HG03108 (cell line): ENCODE measurements at regions not wholly inside any gene's neighbourhood (a gene's known extent, or its start where the extent isn't known, plus 50 kb on each side); places are given as distances from the start of the nearest gene placed in this dataset.
"Not testable (repeated sequence)": the region's sequence is repeated elsewhere in the genome, so short reads cannot be mapped to it uniquely, and the experiment has no call there.

Experiments used
- ATAC-seq: cut with Tn5 transposase; IDR thresholded peaks from one replicate; pipeline ENCODE4 v1.9.1; 2021; ENCODE audit warnings: moderate library complexity; ENCODE audit not compliant: unreplicated experiment

DNA sequence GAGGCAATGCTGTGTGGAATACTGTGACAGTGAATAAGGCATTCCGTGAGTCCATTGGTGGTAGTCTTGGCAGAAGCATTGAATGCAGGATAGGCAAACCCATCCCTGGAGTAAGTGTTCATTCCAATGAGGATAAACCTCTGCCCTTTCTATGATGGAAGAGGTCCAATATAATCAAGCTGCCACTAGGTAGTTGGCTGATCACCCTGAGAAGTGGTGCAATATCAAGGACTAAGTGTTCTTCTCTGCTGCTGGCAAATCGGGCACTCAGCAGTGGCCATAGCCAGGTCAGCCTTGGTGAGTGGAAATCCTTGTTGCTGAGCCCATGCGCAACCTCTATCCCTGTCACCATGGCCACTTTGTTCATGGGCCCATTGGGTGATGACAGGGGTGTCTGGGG is 70.1 kb downstream of the FBXO4 start:
- ATAC-seq: no peak

DNA sequence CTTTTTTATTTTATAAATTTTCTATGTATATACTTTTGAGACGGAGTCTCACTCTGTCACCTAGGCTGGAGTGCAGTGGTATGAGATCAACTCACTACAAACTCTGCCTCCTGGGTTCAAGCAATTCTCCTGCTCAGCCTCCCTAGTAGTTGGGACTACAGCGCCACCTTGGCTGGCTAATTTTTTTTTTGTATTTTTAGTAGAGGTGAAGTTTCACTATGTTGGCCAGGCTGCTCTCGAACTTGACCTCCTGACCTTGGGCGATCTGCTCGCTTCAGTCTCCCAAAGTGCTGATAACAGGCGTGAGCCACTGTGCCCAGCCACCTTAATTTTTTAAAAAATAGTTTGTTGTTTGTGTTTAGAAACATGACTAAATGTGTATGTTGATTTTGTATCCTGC is 76.6 kb downstream of the FBXO4 start:
- no peak for ATAC-seq

DNA sequence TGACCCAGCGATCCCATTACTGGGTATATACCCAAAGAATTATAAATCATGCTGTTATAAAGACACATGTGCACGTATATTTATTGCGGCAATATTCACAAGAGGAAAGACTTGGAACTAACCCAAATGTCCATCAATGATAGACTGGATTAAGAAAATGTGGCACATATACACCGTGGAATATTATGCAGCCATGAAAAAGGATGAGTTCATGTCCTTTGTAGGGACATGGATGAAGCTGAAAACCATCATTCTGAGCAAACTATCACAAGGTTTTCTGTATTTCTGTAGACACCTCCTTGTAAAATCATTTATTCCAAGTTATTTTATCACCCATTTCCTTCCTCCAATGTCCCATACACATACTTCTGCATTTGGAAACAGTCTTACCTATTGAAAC is 78.8 kb downstream of the FBXO4 start:
- not testable (repeated sequence) for ATAC-seq

DNA sequence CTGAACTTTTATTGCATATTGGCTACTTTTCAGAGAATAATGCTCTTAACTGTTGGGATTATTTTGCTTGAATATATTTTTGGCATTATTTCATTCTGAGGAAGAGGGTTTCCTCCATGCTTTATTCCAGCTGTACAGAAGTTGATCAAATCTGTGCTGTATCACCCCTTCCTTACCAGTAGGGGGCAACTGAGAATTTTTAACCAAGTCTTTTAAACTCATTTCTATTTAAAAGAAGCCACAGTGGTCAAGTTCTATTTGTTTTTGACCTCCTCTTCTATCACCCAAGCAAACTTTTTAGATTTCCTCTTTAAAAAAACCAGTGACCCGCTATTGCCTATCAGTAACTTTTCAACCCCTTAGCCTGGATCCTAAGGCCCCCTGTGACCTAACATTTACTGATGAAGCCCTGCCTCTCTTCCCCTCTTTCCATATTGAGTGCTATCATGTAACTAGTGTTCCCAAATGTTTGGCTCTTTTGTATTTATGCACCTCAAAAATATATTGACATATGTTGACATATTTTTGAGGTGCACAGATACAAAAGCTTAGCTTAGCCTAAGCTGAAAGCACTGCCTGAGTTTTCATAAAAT is 80.6 kb downstream of the FBXO4 start:
- ATAC-seq: peak; percentile 72

DNA sequence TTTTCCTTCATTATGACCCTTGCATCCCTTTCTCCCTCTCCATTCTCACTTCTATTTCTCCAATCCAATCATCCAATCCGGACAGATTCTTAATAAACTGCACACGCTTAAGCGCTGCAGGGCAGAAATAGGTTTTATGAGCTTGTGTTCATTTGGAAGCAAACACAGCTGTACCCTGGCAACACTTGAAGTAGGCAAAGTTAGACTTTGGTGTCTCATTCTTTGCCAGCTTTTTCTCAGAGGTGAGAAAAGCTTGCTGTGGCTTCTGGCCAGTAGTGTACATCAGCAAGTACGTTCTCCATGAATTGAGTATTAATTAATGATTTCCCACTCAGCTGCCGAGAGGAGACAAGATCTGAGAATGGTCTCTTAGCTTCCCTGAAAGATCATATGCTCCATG is 88.5 kb downstream of the FBXO4 start:
- no peak for ATAC-seq

DNA sequence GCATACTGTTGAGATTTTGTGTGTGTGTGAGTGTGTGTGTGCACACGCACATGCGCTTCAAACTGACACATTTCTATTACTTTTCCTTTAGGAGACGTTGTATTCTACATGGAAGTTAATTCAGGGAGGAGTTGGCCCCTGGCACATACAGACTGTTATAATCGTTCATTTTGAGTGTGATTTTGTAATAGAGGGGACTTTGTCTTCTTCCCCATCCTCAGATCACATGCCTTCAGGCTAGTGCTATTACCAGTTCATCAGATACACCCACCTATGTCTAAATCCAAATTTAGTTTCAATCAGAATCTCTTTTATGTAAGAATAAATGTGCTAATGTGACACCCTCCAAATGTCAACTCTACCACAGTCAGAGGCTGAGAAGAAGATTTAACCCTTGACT is 90.2 kb downstream of the FBXO4 start:
- ATAC-seq: no peak

DNA sequence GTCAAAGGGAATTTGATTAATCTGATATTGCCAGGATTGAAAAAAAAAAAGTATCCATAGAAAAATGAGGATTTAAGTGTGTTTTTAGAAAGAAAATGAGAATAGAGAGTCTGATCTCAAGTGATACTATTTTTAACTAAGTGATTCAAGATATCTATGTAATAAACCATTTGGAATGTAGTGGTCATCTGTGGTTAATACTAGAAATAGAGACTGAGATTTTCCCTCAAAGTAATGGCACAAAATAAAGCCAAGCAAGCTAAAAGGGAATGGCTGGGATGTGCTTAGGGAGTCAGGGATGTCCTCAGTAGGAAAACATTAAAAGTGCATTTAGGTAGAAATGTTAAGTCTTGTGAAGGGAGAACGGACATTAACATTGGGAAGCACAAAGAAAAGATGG is 90.6 kb downstream of the FBXO4 start:
- no peak for ATAC-seq

DNA sequence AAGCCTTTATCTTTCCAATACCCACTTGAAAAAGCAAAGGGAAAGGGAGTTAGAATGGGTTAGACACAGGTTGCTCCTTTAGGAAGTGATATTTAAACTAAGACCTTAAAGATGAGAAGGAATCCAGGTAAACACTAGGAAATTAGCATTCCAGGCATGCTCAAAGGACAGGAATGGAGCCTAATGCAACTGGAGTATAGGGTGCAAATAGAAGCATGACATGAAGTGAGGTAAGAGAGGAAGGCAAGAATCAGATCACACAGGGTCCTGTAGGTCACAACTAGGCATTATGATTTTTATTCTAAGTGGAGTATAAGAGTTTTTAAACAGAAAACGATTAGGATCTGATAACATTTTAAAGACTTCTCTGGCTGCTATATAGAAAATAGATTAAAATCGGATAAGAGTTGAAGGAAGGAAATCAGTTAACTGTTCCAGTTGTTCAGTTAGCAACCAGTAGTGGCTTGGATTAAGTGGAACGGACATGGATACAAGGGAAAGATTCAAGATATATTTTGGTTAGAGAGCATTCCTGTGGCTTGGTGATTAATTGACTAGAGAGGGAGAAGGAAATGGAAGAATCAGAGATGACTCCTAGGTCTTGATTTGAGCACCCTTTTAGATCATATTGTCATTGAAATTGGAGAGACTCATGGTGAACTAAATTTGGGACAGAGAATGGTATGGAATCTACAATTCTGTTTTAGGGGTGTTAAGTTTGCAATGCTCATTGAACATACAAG is 95.9 kb downstream of the FBXO4 start:
- ATAC-seq: no peak

DNA sequence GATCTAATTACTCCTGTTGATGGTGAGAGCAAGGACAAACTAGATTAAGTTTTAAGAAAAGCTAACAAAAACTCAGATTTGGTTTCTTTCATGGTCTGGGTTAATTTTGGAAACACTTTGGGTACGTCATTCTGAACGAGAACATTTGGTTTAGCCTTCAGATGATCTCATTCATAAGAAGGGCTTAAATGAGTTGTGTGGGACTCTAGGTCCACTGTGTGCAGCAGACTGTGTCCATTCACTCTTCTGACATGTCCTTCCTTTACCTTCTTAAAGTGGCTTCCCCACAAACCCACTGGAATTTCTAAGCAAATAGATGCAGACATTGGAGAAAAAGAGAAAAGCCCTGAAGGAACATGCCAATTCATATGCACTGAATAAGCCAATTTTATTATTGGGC is 96.8 kb downstream of the FBXO4 start:
- no peak for ATAC-seq

DNA sequence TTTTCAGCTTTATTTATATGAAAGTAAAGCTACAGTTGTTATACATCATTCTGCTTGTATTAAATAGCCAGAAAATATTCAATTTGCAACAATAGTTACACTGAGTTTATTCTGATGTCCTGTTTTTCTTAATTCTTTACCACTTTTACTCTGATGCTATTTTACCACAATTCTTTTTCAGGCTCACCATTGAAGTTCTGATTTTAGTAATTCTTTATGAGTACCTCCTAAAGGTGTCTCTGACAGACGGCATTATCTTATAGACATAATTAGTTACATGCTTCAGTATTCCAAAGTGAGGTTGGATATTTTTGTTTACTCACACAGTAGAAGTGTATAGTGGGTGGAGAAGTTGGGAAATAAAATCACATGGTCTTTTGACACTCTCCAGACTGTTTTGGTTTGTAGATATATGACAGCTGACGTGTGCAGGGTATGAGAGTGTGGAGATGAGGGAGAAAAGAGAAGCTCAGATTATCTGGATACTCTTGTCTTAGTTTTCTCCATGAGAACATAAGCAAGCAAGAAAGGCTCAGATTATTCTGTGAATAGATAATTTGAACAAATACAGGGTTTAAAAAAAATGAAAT is 97.4 kb downstream of the FBXO4 start:
- ATAC-seq: no peak

DNA sequence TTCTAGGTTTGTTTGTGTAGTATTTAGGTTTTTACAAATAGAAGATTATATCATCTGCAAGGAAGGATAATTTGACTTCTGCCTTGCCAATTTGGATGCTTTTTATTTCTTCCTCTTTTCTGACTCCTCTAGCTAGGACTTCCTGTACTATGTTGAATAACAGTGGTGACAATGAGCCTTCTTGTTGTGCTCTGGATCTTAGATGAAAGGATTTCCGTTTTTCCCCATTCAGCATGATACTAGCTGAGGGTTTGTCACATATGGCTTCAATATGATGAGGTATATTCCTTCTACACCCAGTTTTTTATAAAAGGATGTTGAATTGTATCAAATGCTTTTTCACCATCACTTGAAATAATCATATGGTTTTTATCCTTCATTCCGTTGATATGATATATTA is 101.4 kb downstream of the FBXO4 start:
- ATAC-seq: no peak

DNA sequence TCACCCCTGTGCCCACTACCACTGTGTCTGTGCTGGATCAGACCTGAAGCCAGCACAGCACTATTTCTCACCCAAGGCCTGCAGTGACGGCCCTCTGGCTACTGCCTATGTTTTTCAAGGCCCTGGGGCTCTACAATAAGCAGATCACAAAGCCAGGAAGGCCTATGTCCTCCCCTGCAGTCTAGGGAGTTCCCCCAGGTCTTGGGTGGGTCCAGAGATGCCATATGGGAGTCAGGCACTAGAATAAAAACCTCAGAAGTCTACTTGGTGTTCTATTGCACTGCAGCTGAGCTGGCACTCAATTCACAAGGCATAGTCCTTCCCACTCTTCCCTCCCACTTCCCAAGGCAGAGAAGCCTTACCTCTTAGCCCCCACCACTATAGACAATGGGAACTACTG is 107.1 kb downstream of the FBXO4 start:
- ATAC-seq: no peak

DNA sequence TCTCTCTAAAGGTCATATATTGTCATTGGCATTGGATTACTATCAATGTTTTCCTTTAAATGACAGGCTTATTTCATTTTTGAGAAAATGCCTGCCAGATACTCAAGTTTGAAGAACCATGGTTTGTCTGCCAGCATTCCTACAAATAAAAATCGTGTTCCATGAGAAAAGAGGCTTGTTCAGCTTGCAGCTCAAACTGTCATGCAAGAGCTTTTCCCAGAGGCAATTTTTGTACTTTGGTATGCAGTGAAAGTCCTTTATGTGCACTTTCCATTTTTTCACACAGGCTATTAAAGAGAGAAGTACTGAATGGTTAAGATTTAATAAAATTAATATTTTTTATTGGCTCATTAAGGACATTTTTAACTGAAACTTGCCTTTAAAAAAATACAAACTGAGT is 110.4 kb downstream of the FBXO4 start:
- no peak for ATAC-seq

DNA sequence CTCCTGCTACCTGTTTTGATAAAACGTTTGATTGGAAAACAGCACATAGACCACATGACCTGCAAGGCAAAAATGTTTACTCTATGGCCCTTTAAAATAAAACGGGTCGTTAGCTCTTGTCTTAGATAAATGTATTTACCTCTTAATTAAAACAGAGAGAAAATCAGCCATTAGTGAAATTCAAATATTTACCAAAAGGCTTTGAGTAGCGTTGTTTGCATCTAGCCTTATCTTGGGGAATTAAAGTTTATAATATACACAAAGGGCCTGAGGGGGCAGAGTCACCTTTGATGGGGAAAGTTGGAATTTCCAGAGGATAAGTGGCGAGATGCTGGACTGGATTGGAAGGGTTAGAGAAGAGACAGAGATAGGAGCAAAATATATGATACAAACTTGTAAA is 111.3 kb downstream of the FBXO4 start:
- ATAC-seq: no peak

DNA sequence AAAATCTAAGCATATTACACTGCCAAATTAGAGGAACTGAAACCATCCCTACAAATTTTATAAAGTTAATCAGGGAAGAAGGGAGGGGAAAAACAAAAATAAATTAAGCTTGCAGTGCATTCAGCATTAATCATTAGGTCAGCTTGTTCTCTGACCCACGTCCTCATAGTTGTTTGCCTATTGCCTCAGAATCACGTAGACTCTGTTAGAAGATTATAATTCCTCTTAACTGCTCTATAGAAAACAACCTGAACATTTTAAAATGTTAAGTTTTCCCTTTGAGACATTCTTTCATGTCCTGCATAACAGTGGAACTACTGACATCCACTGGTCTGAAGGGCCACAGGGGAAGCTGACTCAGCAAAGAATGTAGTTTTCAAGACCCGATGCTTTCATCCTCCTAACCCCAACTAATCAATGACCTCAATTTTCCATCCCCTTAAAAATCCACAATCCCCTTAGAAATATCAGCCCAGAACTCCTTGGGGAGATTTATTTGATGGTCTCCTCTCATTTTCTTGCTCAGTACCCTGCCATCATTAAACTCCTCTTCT is 112.4 kb downstream of the FBXO4 start:
- no peak for ATAC-seq

DNA sequence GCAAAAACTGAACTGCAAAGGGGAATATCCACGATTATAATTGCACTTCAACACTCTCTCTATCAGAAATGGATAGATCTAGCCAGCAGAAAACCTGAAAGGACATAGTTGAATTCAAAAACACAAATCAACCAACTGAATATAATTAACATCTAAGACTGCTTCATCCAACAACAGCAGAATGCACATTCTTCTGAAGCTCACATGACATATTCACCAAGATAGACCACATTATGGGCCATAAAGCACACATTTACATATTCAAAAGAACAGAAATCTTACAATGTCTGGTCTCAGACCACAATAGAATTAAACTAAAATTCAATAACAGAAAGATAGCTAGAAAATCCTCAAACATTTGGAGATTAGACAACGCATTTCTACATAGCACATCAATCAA is 118.3 kb downstream of the FBXO4 start:
- ATAC-seq: no peak

DNA sequence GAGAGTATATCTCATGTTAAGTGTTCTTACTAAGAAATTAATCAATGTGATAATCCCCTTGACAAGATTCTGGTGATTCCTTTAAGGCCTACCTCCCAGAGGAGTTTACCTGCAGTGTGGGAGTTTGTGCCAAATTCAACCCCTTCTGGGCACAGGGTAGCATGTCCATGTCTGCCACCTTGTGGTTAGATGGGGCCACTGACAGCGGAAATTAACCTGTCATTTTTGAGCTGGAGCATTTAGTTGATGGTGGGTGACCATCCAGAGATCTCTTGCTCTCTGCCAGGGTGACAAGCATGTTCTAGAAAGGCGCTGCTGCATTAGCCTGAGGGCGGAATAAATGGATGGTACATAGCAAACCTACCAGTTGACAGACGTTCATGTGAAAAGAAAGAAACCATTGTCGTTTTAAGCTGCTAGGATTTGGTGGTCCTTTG is 132.2 kb downstream of the FBXO4 start:
- peak; percentile 83 for ATAC-seq

DNA sequence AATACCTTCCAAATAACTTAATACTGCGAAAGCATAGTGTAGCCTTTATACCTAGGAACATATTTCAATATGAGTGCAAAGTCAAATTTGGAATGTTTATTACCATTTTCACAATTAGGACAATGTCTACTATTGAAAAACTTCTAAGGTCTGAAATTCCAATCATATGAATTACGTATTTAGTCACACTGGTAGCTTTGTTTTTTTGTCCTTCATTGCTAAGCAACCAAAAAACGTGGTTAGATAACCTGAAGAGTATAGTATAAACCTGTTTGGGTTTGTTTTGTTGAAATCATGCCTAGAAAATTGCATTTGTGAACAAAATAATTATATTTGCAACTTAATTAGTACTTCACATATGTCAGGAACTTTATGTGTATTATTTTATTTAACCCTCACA is 134.2 kb downstream of the FBXO4 start:
- ATAC-seq: no peak

DNA sequence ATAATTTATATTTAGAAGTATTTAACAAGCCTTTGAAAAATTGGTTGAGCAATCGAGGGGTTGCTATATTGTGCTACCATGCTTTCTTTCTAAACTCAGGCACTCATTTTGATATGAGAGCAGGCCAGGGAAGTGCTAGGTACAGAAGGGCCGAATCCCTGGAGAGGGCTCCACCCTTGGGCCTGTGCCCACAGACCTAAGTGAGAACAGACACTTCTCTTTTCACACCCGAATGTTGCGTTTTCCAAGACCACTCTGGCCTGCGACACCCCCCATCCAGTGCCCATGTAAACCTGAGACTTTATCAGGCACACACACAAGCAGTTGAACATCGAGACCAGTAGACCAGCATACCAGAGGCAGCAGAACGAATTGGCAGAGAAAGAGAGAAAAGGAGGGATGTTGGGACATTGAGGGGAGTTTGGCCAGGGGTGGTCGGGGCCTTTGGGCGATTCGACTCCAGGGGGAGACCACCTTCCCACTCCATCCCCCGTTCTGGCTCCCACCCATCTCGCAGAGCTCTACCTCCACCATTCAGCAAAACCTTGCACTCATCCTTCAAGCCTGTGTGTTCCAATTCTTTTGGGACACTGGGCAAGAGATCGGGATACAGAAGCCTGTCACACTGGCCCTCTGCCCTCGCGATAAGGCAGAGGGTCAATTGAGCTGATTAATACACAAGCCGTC is 134.8 kb downstream of the FBXO4 start:
- ATAC-seq: no peak

DNA sequence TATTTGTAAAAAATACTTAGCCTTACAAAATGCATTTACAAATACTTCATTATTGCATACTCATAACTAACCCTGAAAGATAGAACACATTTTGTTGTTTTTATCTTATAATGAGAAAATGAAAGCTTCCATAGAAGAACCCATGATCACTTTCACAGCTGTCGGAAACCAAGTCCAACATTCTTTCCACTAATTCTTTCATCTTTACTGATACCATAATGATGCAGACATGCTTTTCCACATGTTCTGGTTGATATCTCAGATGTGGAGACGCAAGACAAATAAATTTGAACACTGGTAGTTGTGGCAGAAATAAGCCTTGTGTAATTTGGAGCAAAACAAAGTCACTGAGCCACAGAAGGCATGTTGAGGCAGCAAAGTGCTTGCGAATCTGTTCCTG is 136.0 kb downstream of the FBXO4 start:
- no peak for ATAC-seq

DNA sequence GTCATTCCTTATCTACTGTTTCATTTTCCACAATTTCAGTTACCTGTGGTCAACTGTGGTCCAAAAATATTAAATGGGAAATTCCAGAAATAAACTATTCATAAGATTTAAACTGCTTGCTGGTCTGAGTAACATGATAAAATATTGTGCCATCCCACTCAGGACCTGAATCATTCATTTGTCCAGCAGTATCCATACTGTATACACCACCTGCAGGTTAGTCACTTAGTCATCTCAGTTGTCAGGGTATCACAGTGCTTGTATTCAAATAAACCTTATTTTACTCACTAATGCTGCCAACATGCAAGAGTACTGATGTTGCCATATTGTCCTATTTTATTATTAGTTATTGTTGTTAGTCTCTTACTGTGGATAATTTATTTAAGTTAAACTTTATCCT is 139.7 kb downstream of the FBXO4 start:
- ATAC-seq: no peak

DNA sequence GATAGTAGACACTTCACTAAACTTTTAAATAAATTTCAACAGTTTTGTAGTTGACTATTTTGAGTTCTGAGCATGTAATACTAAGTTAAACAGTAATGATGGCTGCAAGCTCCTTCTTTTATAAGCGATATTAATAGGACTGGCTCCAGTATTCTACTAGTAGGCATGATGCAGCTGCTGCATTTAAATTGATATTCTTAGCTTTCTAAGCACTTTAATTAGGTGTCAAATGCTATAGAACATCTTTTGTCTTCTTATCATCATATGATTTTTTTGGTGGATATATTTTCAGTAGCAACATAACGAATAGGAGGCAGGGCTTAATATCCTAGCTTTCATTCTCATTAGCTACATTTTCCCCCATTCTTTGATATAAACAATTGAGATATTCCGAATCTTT is 141.1 kb downstream of the FBXO4 start:
- no peak for ATAC-seq
